ENCODE measurements at regions not wholly inside any gene's neighbourhood (a gene's known extent, or its start where the extent isn't known, plus 50 kb on each side); places are given as distances from the start of the nearest gene placed in this dataset.

GRCh38 chr3:80470433-80470832 is 702.6 kb upstream of the ROBO1 start:
- H3K36me3 Mint-ChIP-seq (ENCODE audit: low read depth): no peaks in the 10 kb centered on the region
- TF ChIP-seq CTCF (IDR thresholded peaks at IDR 0.05; ENCODE audit: unreplicated experiment in 3 of 3): no peak

GRCh38 chr3:80465746-80466145 is 697.9 kb upstream of the ROBO1 start:
- H3K4me1 Mint-ChIP-seq: no peaks in the 10 kb centered on the region
- no peak for TF ChIP-seq CTCF (IDR thresholded peaks at IDR 0.05; ENCODE audit: unreplicated experiment in 3 of 3)
- H3K27ac Mint-ChIP-seq: no peak overlapping the region
- H3K4me3 Mint-ChIP-seq: no peak overlapping the region
- no peaks in the 10 kb centered on the region for H3K27me3 Mint-ChIP-seq (ENCODE audit: low read depth)
- H3K9me3 Mint-ChIP-seq: peaks cover 11% of the 10 kb centered on the region
- no peaks in the 10 kb centered on the region for H3K36me3 Mint-ChIP-seq (ENCODE audit: low read depth)

More at GRCh38 chr3:80470433-80470832, 702.6 kb upstream of the ROBO1 start:
- no peaks in the 10 kb centered on the region for H3K4me1 Mint-ChIP-seq
- H3K9me3 Mint-ChIP-seq: peaks cover 11% of the 10 kb centered on the region
- H3K27ac Mint-ChIP-seq: no peak overlapping the region
- no peaks in the 10 kb centered on the region for H3K27me3 Mint-ChIP-seq (ENCODE audit: low read depth)
- no peak overlapping the region for H3K4me3 Mint-ChIP-seq

GRCh38 chr3:80451393-80451792 is 683.6 kb upstream of the ROBO1 start:
- no peaks in the 10 kb centered on the region for H3K9me3 Mint-ChIP-seq
- no peaks in the 10 kb centered on the region for H3K4me1 Mint-ChIP-seq
- H3K4me3 Mint-ChIP-seq: no peak overlapping the region
- no peaks in the 10 kb centered on the region for H3K36me3 Mint-ChIP-seq (ENCODE audit: low read depth)
- no peaks in the 10 kb centered on the region for H3K27me3 Mint-ChIP-seq (ENCODE audit: low read depth)
- no peak for TF ChIP-seq CTCF (IDR thresholded peaks at IDR 0.05; ENCODE audit: unreplicated experiment in 3 of 3)
- H3K27ac Mint-ChIP-seq: no peak overlapping the region

GRCh38 chr3:80445641-80446040 is 677.8 kb upstream of the ROBO1 start:
- Mint-ChIP-seq H3K36me3 (ENCODE audit: low read depth) (no peaks in the 10 kb centered on the region), H3K27me3 (ENCODE audit: low read depth) (no peaks in the 10 kb centered on the region), H3K9me3 (no peaks in the 10 kb centered on the region), H3K4me3 (no peak overlapping the region), H3K4me1 (no peaks in the 10 kb centered on the region), H3K27ac (no peak overlapping the region)
- TF ChIP-seq CTCF (IDR thresholded peaks at IDR 0.05; ENCODE audit: unreplicated experiment in 3 of 3): no peak

- no peak for TF ChIP-seq CTCF (IDR thresholded peaks at IDR 0.05; ENCODE audit: unreplicated experiment in 3 of 3)
- Mint-ChIP-seq H3K4me3 (no peak overlapping the region), H3K9me3 (no peaks in the 10 kb centered on the region), H3K27ac (no peak overlapping the region), H3K27me3 (ENCODE audit: low read depth) (no peaks in the 10 kb centered on the region), H3K36me3 (ENCODE audit: low read depth) (no peaks in the 10 kb centered on the region), H3K4me1 (no peaks in the 10 kb centered on the region)
These were observed 677.3 kb upstream of the ROBO1 start for GRCh38 chr3:80445053-80445452.

GRCh38 chr3:80439490-80439889 is 671.7 kb upstream of the ROBO1 start:
- H3K27ac Mint-ChIP-seq: no peak overlapping the region
- no peaks in the 10 kb centered on the region for H3K36me3 Mint-ChIP-seq (ENCODE audit: low read depth)
- H3K27me3 Mint-ChIP-seq (ENCODE audit: low read depth): no peaks in the 10 kb centered on the region
- H3K9me3 Mint-ChIP-seq: no peaks in the 10 kb centered on the region
- no peak overlapping the region for H3K4me3 Mint-ChIP-seq
- TF ChIP-seq CTCF (IDR thresholded peaks at IDR 0.05; ENCODE audit: unreplicated experiment in 3 of 3): no peak
- no peaks in the 10 kb centered on the region for H3K4me1 Mint-ChIP-seq

All from nephron (organoid).